Smooth muscle cell (in vitro differentiated cells): ENCODE measurements at regions not wholly inside any gene's neighbourhood (a gene's known extent, or its start where the extent isn't known, plus 50 kb on each side); places are given as distances from the start of the nearest gene placed in this dataset.

Source experiments
- DNase-seq: peaks from one replicate; lab custom pipeline; 2025; ENCODE audit not compliant: unreplicated experiment; lab: John Stamatoyannopoulos, UW
- H2AFZ ChIP-seq: fragments of 200-600 bp; sonication (generic); 2 replicates; pipeline ENCODE4 v1.6.0; 2016; ENCODE audit warnings: antibody characterized with exemption, low read depth, mild to moderate bottlenecking
- H3F3A ChIP-seq: fragments of 200-600 bp; sonication (generic); 2 replicates; pipeline ENCODE4 v1.6.0; 2017; ENCODE audit warnings: antibody characterized with exemption, low read depth
- H3K27ac ChIP-seq: fragments of 200-600 bp; sonication (generic); 2 replicates; pipeline ENCODE4 v1.5.1; 2016; ENCODE audit warnings: low read depth, mild to moderate bottlenecking
- H3K27me3 ChIP-seq: fragments of 200-600 bp; sonication (generic); 2 replicates; pipeline ENCODE4 v1.6.1; 2016; ENCODE audit warnings: low read depth, mild to moderate bottlenecking
- H3K36me3 ChIP-seq: fragments of 200-600 bp; sonication (generic); 2 replicates; pipeline ENCODE4 v1.5.1; 2016; ENCODE audit warnings: low read depth
- H3K4me1 ChIP-seq: fragments of 200-600 bp; sonication (generic); 2 replicates; pipeline ENCODE4 v1.5.1; 2016; ENCODE audit warnings: low read depth
- H3K4me2 ChIP-seq: fragments of 200-600 bp; sonication (generic); 2 replicates; pipeline ENCODE4 v1.6.0; 2016; ENCODE audit warnings: mild to moderate bottlenecking
- H3K4me3 ChIP-seq: fragments of 200-600 bp; sonication (generic); 2 replicates; pipeline ENCODE4 v1.5.1; 2016; ENCODE audit warnings: mild to moderate bottlenecking
- H3K79me2 ChIP-seq: fragments of 200-600 bp; sonication (generic); 2 replicates; pipeline ENCODE4 v1.6.0; 2016; ENCODE audit warnings: low read depth, mild to moderate bottlenecking
- H3K9ac ChIP-seq: fragments of 200-600 bp; sonication (generic); 2 replicates; pipeline ENCODE4 v1.6.0; 2016; ENCODE audit warnings: low read depth
- H3K9me3 ChIP-seq: fragments of 200-600 bp; sonication (generic); replicated peaks from 2 replicates; pipeline ENCODE4 v1.5.1; 2016; ENCODE audit warnings: low read depth
- H4K20me1 ChIP-seq: fragments of 200-600 bp; sonication (generic); 2 replicates; pipeline ENCODE4 v1.6.0; 2016; ENCODE audit warnings: low read depth
- CTCF ChIP-seq: fragments of 200-600 bp; sonication (generic); IDR thresholded peaks from 2 replicates; pipeline ENCODE4 v1.5.1; 2017; ENCODE audit warnings: borderline replicate concordance, mild to moderate bottlenecking, antibody characterized with exemption; ENCODE audit not compliant: insufficient read depth, poor library complexity, severe bottlenecking
- WGBS: methylation state at CpG from one replicate; pipeline ENCODE4 v1.1.7; 2016; ENCODE audit warnings: low lambda C conversion rate; 5-methylcytosine and 5-hydroxymethylcytosine counted together

- H3F3A ChIP-seq: no peaks in the 10 kb centered on the region
- peak overlapping the region; percentile 17 for H3K4me2 ChIP-seq
- WGBS: 34% methylated on average over 2 of the region's 2 CpGs
- no peaks in the 10 kb centered on the region for H3K79me2 ChIP-seq
- H3K4me1 ChIP-seq: peaks cover 8% of the 10 kb centered on the region
- no peak overlapping the region for H3K4me3 ChIP-seq
- no peaks in the 10 kb centered on the region for H4K20me1 ChIP-seq
- H3K9ac ChIP-seq: peak overlapping the region; percentile 20
- H3K27me3 ChIP-seq: no peaks in the 10 kb centered on the region
- TF ChIP-seq CTCF: no peak
- H3K27ac ChIP-seq: peak overlapping the region; percentile 61
- no peaks in the 10 kb centered on the region for H3K9me3 ChIP-seq
- H2AFZ ChIP-seq: peak overlapping the region; percentile 83
- DNase-seq: no peak
- no peaks in the 10 kb centered on the region for H3K36me3 ChIP-seq
Measured at GRCh38 chr14:98234208-98234607, 1037.8 kb downstream of the BCL11B start.

GRCh38 chr14:98236314-98236713 is 1035.7 kb downstream of the BCL11B start:
- no peaks in the 10 kb centered on the region for H3F3A ChIP-seq
- H3K9me3 ChIP-seq: no peaks in the 10 kb centered on the region
- no peak overlapping the region for H3K4me3 ChIP-seq
- H3K36me3 ChIP-seq: no peaks in the 10 kb centered on the region
- no peak overlapping the region for H2AFZ ChIP-seq
- no peak for DNase-seq
- no peaks in the 10 kb centered on the region for H4K20me1 ChIP-seq
- no peak for TF ChIP-seq CTCF
- no peaks in the 10 kb centered on the region for H3K27me3 ChIP-seq
- H3K4me1 ChIP-seq: peaks cover 8% of the 10 kb centered on the region
- no peak overlapping the region for H3K27ac ChIP-seq
- H3K79me2 ChIP-seq: no peaks in the 10 kb centered on the region
- no peak overlapping the region for H3K4me2 ChIP-seq
- 93% methylated on average over 3 of the region's 3 CpGs for WGBS
- H3K9ac ChIP-seq: no peak overlapping the region

DNA sequence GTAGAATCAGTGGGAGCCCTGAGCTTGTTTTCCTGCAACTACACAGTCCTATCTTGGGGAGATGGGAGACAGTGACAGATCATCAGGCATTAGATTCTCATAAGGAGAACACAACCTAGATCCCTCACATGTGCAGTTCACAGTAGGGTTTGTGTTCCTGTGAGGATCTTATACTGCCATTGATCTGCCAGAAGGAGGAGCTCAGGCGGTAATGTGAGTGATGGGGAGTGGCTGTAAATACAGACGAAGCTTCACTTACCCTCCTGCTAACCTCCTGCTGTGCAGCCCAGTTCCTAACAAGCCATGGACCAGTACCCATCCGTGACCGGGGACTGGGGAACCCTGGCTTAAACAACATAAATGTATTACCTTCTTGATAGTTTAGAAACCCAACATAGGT is 1034.1 kb downstream of the BCL11B start:
- 71% methylated on average over 4 of the region's 4 CpGs for WGBS
- H3K4me1 ChIP-seq: peaks cover 8% of the 10 kb centered on the region
- DNase-seq: no peak

More for the DNA sequence above, 1034.1 kb downstream of the BCL11B start:
- no peak overlapping the region for H2AFZ ChIP-seq
- H3F3A ChIP-seq: no peaks in the 10 kb centered on the region
- no peak overlapping the region for H3K4me2 ChIP-seq
- H4K20me1 ChIP-seq: no peaks in the 10 kb centered on the region
- H3K79me2 ChIP-seq: no peaks in the 10 kb centered on the region
- no peak overlapping the region for H3K27ac ChIP-seq
- H3K9ac ChIP-seq: no peak overlapping the region
- H3K27me3 ChIP-seq: peaks cover 3% of the 10 kb centered on the region
- no peak overlapping the region for H3K4me3 ChIP-seq
- TF ChIP-seq CTCF: no peak
- no peaks in the 10 kb centered on the region for H3K36me3 ChIP-seq
- H3K9me3 ChIP-seq: no peaks in the 10 kb centered on the region
